ENCODE measurements at regions not wholly inside any gene's neighbourhood (a gene's known extent, or its start where the extent isn't known, plus 50 kb on each side); places are given as distances from the start of the nearest gene placed in this dataset.

DNA sequence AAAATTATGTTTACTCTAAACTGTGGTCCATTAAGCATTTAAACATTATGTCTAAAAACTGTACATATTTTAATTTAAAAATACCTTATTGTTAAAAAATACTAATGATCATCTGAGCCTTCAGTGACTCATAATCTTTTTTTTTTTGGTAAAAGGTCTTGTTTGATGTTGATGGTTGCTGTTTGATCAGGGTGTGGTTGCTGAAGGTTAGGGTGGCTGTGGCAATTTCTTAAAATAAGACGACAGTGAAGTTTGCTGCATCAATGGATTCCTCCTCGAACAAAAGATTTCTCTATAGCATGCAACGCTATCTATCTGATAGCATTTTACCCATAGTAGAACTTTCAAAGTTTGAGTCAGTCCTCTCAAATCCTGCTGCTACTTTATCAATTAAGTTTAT, 180.0 kb upstream of the AHR start:
- TF ChIP-seq, protein P1, sequence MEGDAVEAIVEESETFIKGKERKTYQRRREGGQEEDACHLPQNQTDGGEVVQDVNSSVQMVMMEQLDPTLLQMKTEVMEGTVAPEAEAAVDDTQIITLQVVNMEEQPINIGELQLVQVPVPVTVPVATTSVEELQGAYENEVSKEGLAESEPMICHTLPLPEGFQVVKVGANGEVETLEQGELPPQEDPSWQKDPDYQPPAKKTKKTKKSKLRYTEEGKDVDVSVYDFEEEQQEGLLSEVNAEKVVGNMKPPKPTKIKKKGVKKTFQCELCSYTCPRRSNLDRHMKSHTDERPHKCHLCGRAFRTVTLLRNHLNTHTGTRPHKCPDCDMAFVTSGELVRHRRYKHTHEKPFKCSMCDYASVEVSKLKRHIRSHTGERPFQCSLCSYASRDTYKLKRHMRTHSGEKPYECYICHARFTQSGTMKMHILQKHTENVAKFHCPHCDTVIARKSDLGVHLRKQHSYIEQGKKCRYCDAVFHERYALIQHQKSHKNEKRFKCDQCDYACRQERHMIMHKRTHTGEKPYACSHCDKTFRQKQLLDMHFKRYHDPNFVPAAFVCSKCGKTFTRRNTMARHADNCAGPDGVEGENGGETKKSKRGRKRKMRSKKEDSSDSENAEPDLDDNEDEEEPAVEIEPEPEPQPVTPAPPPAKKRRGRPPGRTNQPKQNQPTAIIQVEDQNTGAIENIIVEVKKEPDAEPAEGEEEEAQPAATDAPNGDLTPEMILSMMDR (IDR thresholded peaks at IDR 0.05): no peak
- no peak for TF ChIP-seq POLR2A (IDR thresholded peaks at IDR 0.05)
